ENCODE measurements at regions not wholly inside any gene's neighbourhood (a gene's known extent, or its start where the extent isn't known, plus 50 kb on each side); places are given as distances from the start of the nearest gene placed in this dataset.
"Not testable (repeated sequence)": the region's sequence is repeated elsewhere in the genome, so short reads cannot be mapped to it uniquely, and the experiment has no call there.

DNA sequence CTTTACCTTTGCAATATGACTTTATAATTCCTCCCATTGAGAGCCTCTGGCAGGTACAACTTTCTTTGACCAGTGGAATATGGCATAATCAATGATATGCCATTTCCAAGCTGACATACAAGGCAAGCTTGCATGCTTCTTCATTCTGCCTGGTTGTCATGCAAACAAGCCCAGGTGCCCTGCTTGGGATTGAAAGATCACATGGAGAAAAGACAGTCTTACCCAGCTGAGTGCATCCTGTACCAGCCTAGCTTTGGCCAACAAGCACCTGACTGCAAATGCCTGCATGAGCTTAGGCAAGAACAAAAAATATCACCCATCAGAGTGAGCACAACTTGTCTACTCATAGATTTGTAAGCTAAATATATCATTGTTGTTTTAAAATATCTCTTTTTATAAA, 82.9 kb upstream of the KCND2 start:
- Histone ChIP-seq H3K27me3 (ENCODE audit: insufficient read depth, low read depth) (no peaks in the 10 kb centered on the region), H3K4me3 (no peak overlapping the region), H3K27ac (no peak overlapping the region), H2AFZ (no peak overlapping the region), H3K9me2 (ENCODE audit: insufficient read depth) (no peaks in the 10 kb centered on the region; the same call in 1 of the 2 replicates), H3K4me1 (replicated peaks; ENCODE audit: insufficient read depth) (no peaks in the 10 kb centered on the region), H3K36me3 (ENCODE audit: low read depth) (no peaks in the 10 kb centered on the region), H3K79me2 (ENCODE audit: low read depth) (no peaks in the 10 kb centered on the region), H3F3A (ENCODE audit: insufficient read depth, low read depth) (no peaks in the 10 kb centered on the region), H3K4me2 (no peak overlapping the region), H4K20me1 (ENCODE audit: insufficient read depth) (no peaks in the 10 kb centered on the region), H3K9me3 (ENCODE audit: insufficient read depth, low read depth) (no peaks in the 10 kb centered on the region)
- no peak for DNase-seq
- TF ChIP-seq, protein P1, sequence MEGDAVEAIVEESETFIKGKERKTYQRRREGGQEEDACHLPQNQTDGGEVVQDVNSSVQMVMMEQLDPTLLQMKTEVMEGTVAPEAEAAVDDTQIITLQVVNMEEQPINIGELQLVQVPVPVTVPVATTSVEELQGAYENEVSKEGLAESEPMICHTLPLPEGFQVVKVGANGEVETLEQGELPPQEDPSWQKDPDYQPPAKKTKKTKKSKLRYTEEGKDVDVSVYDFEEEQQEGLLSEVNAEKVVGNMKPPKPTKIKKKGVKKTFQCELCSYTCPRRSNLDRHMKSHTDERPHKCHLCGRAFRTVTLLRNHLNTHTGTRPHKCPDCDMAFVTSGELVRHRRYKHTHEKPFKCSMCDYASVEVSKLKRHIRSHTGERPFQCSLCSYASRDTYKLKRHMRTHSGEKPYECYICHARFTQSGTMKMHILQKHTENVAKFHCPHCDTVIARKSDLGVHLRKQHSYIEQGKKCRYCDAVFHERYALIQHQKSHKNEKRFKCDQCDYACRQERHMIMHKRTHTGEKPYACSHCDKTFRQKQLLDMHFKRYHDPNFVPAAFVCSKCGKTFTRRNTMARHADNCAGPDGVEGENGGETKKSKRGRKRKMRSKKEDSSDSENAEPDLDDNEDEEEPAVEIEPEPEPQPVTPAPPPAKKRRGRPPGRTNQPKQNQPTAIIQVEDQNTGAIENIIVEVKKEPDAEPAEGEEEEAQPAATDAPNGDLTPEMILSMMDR (conservative IDR thresholded peaks at IDR 0.05) = no peak
- no peak for TF ChIP-seq EZH2 (IDR thresholded peaks at IDR 0.05; ENCODE audit: low read depth)
- no TSS peak for BruUV-seq (replicated peaks)
- ChIA-PET CTCF (no interaction called here), POLR2A (ENCODE audit: unreplicated experiment) (no interaction called here)
- intact Hi-C loops (cut with micrococcal nuclease; ENCODE audit: unreplicated experiment) = no loop called here

DNA sequence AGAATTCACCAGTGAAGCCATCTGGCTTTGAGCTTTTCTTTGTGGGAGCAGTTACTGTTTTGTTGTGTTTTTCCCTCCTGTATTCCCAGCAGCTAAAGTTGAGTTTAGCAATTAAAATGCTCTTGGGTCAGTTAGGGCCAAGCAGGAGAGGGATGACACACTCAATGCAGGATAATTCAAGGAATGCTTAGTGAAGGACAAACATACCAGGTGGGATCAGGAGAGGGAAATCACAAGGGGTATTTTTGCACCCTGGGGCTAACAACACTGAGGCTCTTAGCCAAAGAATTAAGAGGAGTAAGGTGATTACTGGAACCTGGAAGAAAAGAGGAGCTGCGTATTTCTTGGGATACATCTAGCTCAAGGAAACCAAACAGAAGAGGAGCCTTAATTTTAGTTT, 82.4 kb upstream of the KCND2 start:
- CTCF ChIA-PET = no interaction called here
- H3K9me3 ChIP-seq (ENCODE audit: insufficient read depth, low read depth) = no peaks in the 10 kb centered on the region
- no peaks in the 10 kb centered on the region for H3F3A ChIP-seq (ENCODE audit: insufficient read depth, low read depth)
- TF ChIP-seq, protein P1 (conservative IDR thresholded peaks at IDR 0.05) = no peak
- no peak for TF ChIP-seq EZH2 (IDR thresholded peaks at IDR 0.05; ENCODE audit: low read depth)
- H3K4me3 ChIP-seq = no peak overlapping the region
- no peak overlapping the region for H2AFZ ChIP-seq
- H3K27me3 ChIP-seq (ENCODE audit: insufficient read depth, low read depth) = no peaks in the 10 kb centered on the region
- no peaks in the 10 kb centered on the region for H3K4me1 ChIP-seq (replicated peaks; ENCODE audit: insufficient read depth)
- H3K79me2 ChIP-seq (ENCODE audit: low read depth) = no peaks in the 10 kb centered on the region
- H3K36me3 ChIP-seq (ENCODE audit: low read depth) = no peaks in the 10 kb centered on the region
- H3K27ac ChIP-seq = no peak overlapping the region
- no TSS peak for BruUV-seq (replicated peaks)
- intact Hi-C loops (cut with micrococcal nuclease; ENCODE audit: unreplicated experiment) = no loop called here
- no peaks in the 10 kb centered on the region; the same call in 1 of the 2 replicates for H3K9me2 ChIP-seq (ENCODE audit: insufficient read depth)
- no peak overlapping the region for H3K4me2 ChIP-seq
- POLR2A ChIA-PET (ENCODE audit: unreplicated experiment) = no interaction called here
- no peaks in the 10 kb centered on the region for H4K20me1 ChIP-seq (ENCODE audit: insufficient read depth)
- DNase-seq = no peak

DNA sequence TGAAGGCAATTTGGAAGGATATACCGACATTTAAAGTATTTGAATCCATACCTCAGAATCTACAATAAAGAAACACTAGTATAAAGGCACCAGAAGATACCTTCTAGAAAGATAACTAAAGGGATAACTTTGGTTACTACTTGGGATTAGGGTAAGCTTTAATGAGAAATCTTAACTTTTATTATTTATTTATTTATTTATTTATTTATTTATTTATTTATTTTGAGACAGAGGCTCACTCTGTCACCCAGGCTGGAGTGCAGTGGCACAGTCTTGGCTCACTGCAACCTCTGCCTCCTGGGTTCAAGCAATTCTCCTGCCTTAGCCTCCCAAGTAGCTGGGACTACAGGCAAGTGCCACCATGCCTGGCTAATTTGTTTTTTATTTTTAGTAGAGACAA, 81.6 kb upstream of the KCND2 start:
- H4K20me1 ChIP-seq (ENCODE audit: insufficient read depth); H3K4me2 ChIP-seq; H3K9me2 ChIP-seq (ENCODE audit: insufficient read depth); H3K36me3 ChIP-seq (ENCODE audit: low read depth); POLR2A ChIA-PET (ENCODE audit: unreplicated experiment); intact Hi-C loops (cut with micrococcal nuclease; ENCODE audit: unreplicated experiment); H3K27ac ChIP-seq; H3F3A ChIP-seq (ENCODE audit: insufficient read depth, low read depth); H3K4me3 ChIP-seq; H2AFZ ChIP-seq; CTCF ChIA-PET; H3K27me3 ChIP-seq (ENCODE audit: insufficient read depth, low read depth); DNase-seq; H3K79me2 ChIP-seq (ENCODE audit: low read depth); H3K9me3 ChIP-seq (ENCODE audit: insufficient read depth, low read depth); H3K4me1 ChIP-seq (replicated peaks; ENCODE audit: insufficient read depth); BruUV-seq (replicated peaks): not testable (repeated sequence)

DNA sequence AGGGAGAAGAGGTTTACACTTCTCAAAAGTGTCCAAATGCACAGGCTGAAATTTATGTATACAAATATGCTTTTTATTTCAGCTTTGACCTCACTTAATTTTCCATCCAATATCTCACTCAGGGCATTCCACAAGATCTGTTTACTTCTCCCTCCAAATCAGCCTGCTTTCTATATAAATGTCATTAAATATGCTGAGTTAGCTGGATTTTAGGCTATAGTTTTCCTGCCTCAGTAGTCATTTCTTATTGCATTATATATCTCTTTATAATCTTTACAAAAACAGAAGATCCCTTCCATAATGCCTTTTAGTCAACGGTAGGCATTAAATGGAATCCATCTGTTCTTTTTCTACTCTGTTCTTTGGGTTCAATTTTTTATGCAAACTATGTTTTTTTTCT, 71.7 kb upstream of the KCND2 start:
- Histone ChIP-seq H3K27ac (no peak overlapping the region), H3K9me3 (ENCODE audit: insufficient read depth, low read depth) (no peaks in the 10 kb centered on the region), H3K4me3 (no peak overlapping the region), H4K20me1 (ENCODE audit: insufficient read depth) (no peaks in the 10 kb centered on the region), H3K36me3 (ENCODE audit: low read depth) (no peaks in the 10 kb centered on the region), H3F3A (ENCODE audit: insufficient read depth, low read depth) (no peaks in the 10 kb centered on the region), H3K79me2 (ENCODE audit: low read depth) (no peaks in the 10 kb centered on the region), H3K27me3 (ENCODE audit: insufficient read depth, low read depth) (no peaks in the 10 kb centered on the region), H3K4me2 (no peak overlapping the region), H3K4me1 (replicated peaks; ENCODE audit: insufficient read depth) (no peaks in the 10 kb centered on the region), H3K9me2 (ENCODE audit: insufficient read depth) (no peaks in the 10 kb centered on the region), H2AFZ (no peak overlapping the region)
- no TSS peak for BruUV-seq (replicated peaks)
- DNase-seq = no peak
- intact Hi-C loops (cut with micrococcal nuclease; ENCODE audit: unreplicated experiment) = no loop called here
- TF ChIP-seq, protein P1 (conservative IDR thresholded peaks at IDR 0.05) = no peak
- no peak for TF ChIP-seq EZH2 (IDR thresholded peaks at IDR 0.05; ENCODE audit: low read depth)
- POLR2A ChIA-PET (ENCODE audit: unreplicated experiment) = no interaction called here
- CTCF ChIA-PET = no interaction called here
